Neuron (in vitro differentiated cells): ENCODE measurements at regions not wholly inside any gene's neighbourhood (a gene's known extent, or its start where the extent isn't known, plus 50 kb on each side); places are given as distances from the start of the nearest gene placed in this dataset.

Source experiments
- H2AFZ ChIP-seq: one replicate; pipeline ENCODE4 v1.6.1; 2013; ENCODE audit warnings: low read depth, mild to moderate bottlenecking, inconsistent platforms, low read length, moderate library complexity
- H3K27me3 ChIP-seq: one replicate; pipeline ENCODE4 v1.6.1; 2013; ENCODE audit warnings: low read length; ENCODE audit not compliant: insufficient read depth
- H3K36me3 ChIP-seq: one replicate; pipeline ENCODE4 v1.6.1; 2013; ENCODE audit warnings: low read length; ENCODE audit not compliant: insufficient read depth
- H3K4me1 ChIP-seq: one replicate; pipeline ENCODE4 v1.6.1; 2013; ENCODE audit warnings: low read length; ENCODE audit not compliant: insufficient read depth
- H3K4me3 ChIP-seq: 2 replicates; pipeline ENCODE4 v1.5.1; 2013; ENCODE audit warnings: mild to moderate bottlenecking, low read length, moderate library complexity
- H3K9me3 ChIP-seq: one replicate; pipeline ENCODE4 v1.6.1; 2013; ENCODE audit warnings: low read length

DNA sequence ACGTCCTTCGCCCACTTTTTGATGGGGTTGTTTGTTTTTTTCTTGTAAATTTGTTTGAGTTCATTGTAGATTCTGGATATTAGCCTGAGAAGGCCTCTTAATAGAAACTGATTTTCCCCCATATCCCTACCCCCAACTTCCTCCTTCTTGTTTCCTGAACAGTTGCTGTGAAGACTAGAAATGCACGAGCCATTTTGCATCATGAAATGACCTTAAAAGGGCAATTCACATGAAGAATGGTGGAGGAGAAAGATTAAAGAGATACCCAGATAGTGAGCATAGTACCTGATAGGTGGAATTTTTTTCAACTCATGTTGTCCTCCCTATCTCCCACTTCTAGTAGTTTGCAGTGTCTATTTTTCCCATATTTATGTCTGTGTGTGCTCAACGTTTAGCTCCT, 55.2 kb upstream of the KCNH8 start:
- peaks cover 2% of the 10 kb centered on the region for H3K4me1 ChIP-seq
- no peaks in the 10 kb centered on the region for H3K9me3 ChIP-seq
- H2AFZ ChIP-seq, result no peak overlapping the region
- H3K27me3 ChIP-seq, result no peaks in the 10 kb centered on the region
- no peaks in the 10 kb centered on the region for H3K36me3 ChIP-seq
- H3K4me3 ChIP-seq, result no peak overlapping the region

GRCh38 chr3:19077388-19077787, 70.9 kb upstream of the KCNH8 start:
- H3K4me1 ChIP-seq, result peaks cover 5% of the 10 kb centered on the region
- H3K9me3 ChIP-seq, result no peaks in the 10 kb centered on the region
- no peak overlapping the region for H3K4me3 ChIP-seq
- no peaks in the 10 kb centered on the region for H3K36me3 ChIP-seq
- no peak overlapping the region for H2AFZ ChIP-seq
- H3K27me3 ChIP-seq, result no peaks in the 10 kb centered on the region

- no peak overlapping the region for H3K4me3 ChIP-seq
Measured at GRCh38 chr3:19075037-19075436, 73.3 kb upstream of the KCNH8 start.

DNA sequence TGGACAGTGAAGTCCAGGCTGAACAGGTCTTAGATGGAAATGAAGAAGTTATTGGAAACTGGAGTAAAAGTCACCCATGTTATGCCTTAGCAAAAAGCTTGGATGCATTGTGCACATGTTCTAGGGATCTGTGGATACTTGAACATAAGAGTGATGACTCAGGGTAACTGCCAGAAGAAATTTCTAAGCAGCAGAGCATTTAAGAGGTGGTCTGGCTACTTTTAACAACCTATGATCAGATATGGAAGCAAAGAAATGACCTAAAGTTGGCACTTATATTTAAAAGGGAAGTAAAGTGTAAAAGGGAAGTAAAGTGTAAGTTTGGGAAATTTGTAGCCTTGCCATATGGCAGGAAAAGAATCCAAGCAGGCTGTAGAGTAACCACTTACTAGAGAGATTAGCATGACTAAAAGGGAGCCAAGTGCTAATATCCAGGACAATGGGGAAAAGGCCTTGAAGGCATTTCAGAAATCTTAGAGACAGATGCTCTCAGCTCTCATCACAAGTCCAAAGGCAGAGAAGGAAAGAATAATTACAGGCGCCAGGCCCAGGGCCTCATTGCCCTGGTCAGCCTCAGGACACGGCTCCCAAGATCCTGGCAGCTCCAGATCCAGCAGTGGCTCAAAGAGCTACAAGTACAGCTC, 73.9 kb upstream of the KCNH8 start:
- no peak overlapping the region for H3K4me3 ChIP-seq
- no peaks in the 10 kb centered on the region for H3K36me3 ChIP-seq
- H3K9me3 ChIP-seq, result no peaks in the 10 kb centered on the region
- no peak overlapping the region for H2AFZ ChIP-seq
- no peaks in the 10 kb centered on the region for H3K27me3 ChIP-seq
- peaks cover 5% of the 10 kb centered on the region for H3K4me1 ChIP-seq

More at GRCh38 chr3:19075037-19075436, 73.3 kb upstream of the KCNH8 start:
- Histone ChIP-seq H3K9me3 (no peaks in the 10 kb centered on the region), H2AFZ (no peak overlapping the region), H3K4me1 (peaks cover 5% of the 10 kb centered on the region), H3K27me3 (no peaks in the 10 kb centered on the region), H3K36me3 (no peaks in the 10 kb centered on the region)

GRCh38 chr3:19073341-19074105, 74.8 kb upstream of the KCNH8 start:
- Histone ChIP-seq H3K27me3 (no peaks in the 10 kb centered on the region), H3K4me3 (no peak overlapping the region), H3K9me3 (peaks cover 7% of the 10 kb centered on the region), H3K4me1 (peaks cover 5% of the 10 kb centered on the region), H3K36me3 (no peaks in the 10 kb centered on the region), H2AFZ (no peak overlapping the region)

DNA sequence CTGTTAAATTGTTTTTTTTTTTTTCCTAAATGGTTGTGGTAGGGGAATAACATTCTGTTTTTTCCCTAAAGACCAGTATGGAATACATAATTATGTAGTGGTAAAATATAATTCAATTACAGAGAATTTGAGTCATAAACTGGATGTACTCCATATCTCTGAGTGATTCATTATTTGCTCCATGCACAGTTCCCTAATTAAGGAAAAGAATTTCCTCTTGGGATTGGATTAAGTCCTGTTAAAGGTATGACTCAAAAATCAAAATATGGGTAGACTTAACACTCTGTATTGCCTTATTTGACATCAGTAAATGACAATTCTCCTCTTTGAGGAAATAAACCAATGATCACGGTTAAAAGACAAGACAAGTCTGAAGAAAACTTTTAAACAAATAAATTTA, 78.0 kb upstream of the KCNH8 start:
- H3K9me3 ChIP-seq, result peaks cover 7% of the 10 kb centered on the region
- no peaks in the 10 kb centered on the region for H3K4me1 ChIP-seq
- no peak overlapping the region for H2AFZ ChIP-seq
- no peaks in the 10 kb centered on the region for H3K36me3 ChIP-seq
- no peak overlapping the region for H3K4me3 ChIP-seq
- no peaks in the 10 kb centered on the region for H3K27me3 ChIP-seq

DNA sequence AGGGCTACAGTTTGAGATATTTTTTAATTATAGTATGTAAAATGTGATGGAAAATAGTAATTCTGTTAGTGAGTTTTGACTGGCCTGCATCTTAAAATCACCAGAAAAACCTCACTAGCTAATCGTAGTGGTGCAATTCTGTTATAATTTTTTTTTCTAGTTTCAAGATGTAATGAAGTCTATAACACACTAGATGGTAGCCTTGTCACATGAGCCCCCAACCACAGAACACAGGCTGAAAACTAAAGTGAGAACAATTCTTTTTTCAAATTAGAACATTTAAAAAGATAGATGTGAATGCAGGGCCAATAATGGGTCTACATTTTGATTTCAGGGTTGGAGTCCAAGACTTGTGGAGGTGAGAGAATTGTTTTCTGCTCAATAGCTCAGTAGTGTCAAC, 83.3 kb upstream of the KCNH8 start:
- Histone ChIP-seq H3K27me3 (no peaks in the 10 kb centered on the region), H3K9me3 (peaks cover 7% of the 10 kb centered on the region), H3K4me1 (peaks cover 2% of the 10 kb centered on the region), H3K4me3 (no peak overlapping the region), H3K36me3 (no peaks in the 10 kb centered on the region), H2AFZ (peak overlapping the region; percentile 12)

- Histone ChIP-seq H3K9me3 (peaks cover 3% of the 10 kb centered on the region), H3K4me1 (peaks cover 2% of the 10 kb centered on the region), H2AFZ (no peak overlapping the region), H3K27me3 (no peaks in the 10 kb centered on the region), H3K4me3 (no peak overlapping the region), H3K36me3 (no peaks in the 10 kb centered on the region)
Measured at GRCh38 chr3:19063936-19064335, 84.4 kb upstream of the KCNH8 start.

DNA sequence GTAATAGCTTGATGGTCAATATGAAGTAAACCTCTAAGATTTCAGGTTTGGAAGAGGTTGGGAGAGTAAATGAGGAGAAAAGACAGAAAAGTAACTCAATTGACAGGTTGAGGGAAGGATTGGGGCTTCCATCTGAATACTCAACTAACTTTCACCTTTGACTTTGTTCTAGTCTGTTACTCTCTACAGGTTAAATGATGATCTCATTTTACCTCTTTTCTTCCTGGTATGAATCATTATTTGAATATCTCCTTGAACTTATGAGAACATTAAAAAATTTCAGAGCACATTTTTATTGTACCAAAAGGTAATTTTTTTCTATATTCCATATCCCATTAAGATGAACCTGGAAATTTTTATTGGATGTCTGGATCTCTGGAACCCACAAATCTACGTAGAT, 87.9 kb upstream of the KCNH8 start:
- no peak overlapping the region for H2AFZ ChIP-seq
- H3K4me1 ChIP-seq, result peaks cover 2% of the 10 kb centered on the region
- no peaks in the 10 kb centered on the region for H3K9me3 ChIP-seq
- H3K36me3 ChIP-seq, result no peaks in the 10 kb centered on the region
- H3K4me3 ChIP-seq, result no peak overlapping the region
- H3K27me3 ChIP-seq, result no peaks in the 10 kb centered on the region

DNA sequence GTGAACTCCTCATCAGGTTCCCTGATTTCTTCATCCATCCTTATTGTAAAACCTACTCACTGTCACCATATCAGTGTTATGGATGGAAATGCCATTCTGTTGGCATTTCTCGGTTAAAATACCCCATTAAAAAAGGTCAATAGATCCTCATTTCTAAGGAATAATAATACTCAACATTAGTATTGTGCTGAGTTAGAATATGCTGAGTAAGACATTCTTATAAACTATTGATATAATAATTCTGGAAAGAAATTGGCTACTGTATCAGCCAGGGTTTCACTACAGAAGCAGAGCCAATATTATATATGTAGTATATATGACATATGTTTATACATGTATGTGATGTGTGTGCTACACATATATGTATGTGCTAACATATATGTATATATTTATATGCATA, 95.4 kb upstream of the KCNH8 start:
- Histone ChIP-seq H3K4me3 (no peak overlapping the region), H3K36me3 (no peaks in the 10 kb centered on the region), H3K27me3 (no peaks in the 10 kb centered on the region), H3K9me3 (no peaks in the 10 kb centered on the region), H2AFZ (no peak overlapping the region), H3K4me1 (no peaks in the 10 kb centered on the region)

DNA sequence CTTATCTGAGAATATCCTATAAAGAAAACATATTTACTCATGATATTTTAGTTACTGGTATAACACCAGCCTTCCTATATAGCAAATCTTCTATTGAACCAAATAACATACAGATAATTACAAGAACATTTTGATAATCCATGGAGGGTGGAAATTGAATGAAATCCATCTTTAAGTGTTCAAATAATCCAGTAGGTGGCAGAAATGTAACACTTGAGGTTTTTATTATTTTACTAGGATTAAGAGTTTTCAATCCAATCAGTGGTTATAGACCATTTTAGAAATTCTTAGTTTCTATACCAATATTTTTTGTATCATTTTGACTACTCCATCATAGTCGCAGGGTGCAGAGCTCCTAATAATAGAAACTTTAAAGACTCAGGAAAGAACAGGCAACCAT, 101.9 kb upstream of the KCNH8 start:
- no peaks in the 10 kb centered on the region for H3K27me3 ChIP-seq
- no peaks in the 10 kb centered on the region for H3K9me3 ChIP-seq
- H2AFZ ChIP-seq, result no peak overlapping the region
- H3K4me3 ChIP-seq, result no peak overlapping the region
- no peaks in the 10 kb centered on the region for H3K4me1 ChIP-seq
- H3K36me3 ChIP-seq, result no peaks in the 10 kb centered on the region

DNA sequence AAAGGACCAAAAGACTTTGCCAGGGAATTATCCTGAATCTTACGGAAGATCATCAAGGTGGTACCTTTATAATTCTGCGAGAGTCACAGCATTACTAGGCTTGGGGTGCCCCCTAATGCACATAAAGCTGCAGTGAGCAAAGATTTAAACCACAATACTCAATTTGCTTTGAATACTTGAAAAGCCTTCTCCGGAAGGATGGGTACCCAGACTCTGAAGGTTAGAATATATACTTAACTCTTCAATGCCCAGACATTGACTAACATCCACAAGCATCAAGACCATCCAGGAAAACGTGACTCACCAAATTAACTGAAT, 117.8 kb upstream of the KCNH8 start:
- Histone ChIP-seq H3K4me1 (no peaks in the 10 kb centered on the region), H3K9me3 (no peaks in the 10 kb centered on the region), H3K4me3 (no peak overlapping the region), H3K36me3 (no peaks in the 10 kb centered on the region), H3K27me3 (no peaks in the 10 kb centered on the region), H2AFZ (no peak overlapping the region)

DNA sequence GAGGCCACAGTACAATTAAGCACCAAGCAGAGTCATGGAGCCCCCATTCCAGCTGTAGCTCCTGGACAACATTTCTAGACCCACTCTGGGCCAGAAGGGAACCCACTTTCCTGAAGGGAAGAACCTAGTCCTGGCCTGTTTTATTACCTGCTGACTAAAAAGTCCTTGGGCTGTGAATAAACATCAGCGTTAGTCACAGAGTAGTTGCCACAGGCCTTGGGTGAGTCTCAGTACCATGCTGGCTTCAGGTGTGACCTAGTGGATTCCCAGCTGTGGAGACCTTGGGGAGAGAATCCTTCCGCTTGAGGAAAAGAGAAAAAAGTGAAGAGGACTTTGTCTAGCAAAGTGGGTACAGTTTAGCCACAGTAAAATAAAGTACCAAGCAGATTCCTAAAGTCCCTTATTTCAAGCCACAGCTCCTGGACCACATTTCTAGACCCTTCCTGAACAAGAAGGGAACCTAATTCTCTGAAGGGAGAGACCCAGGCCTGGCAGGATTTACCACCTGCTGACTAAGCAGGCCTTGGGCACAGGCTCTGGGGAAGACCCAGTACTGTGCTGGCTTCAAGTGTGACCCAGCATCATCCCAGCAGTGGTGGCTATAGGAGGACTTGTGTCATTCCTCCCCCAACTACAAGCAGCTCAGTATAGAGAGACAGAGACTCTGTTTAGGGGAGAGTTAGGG, 118.3 kb upstream of the KCNH8 start:
- Histone ChIP-seq H3K9me3 (no peaks in the 10 kb centered on the region), H3K4me1 (no peaks in the 10 kb centered on the region), H3K4me3 (no peak overlapping the region), H2AFZ (no peak overlapping the region), H3K27me3 (no peaks in the 10 kb centered on the region), H3K36me3 (no peaks in the 10 kb centered on the region)
